K562 (cell line): ENCODE measurements at regions not wholly inside any gene's neighbourhood (a gene's known extent, or its start where the extent isn't known, plus 50 kb on each side); places are given as distances from the start of the nearest gene placed in this dataset.

ENCODE experiments used
- ATAC-seq: fragments of 200-7000 bp; cut with Tn5 transposase; 3 replicates; pipeline ENCODE4 v1.9.1; 2020; ENCODE audit warnings: moderate library complexity
- BruUV-seq: library from RNA; stranded (reverse); fragments of 400-500 nt; replicated peaks from 2 replicates; lab custom pipeline; 2021; lab: Mats Ljungman, UMichigan
- CTCF ChIA-PET: fragments of 300-600 bp; formaldehyde crosslinking; extraction: SDS; loops from one replicate; lab custom pipeline; 2021; ENCODE audit warnings: low intra/inter-chr PET ratio; lab: Yijun Ruan, JAX
- POLR2A ChIA-PET: fragments of 300-600, 350-650 bp; sonication (Branson Sonifier 250); formaldehyde crosslinking; extraction: SDS; loops from one replicate; lab custom pipeline; 2021; ENCODE audit warnings: antibody characterized with exemption, inconsistent platforms; lab: Yijun Ruan, JAX
- DNase-seq, 4 experiments: peaks; one replicate each; pipeline versions ENCODE4 v3.0.0 to v3.0.0-alpha.2; 2011 to 2018; ENCODE audit warnings: low spot score in 3 of 4, mixed read lengths in 3 of 4; ENCODE audit errors: extremely low read depth in 1 of 4
- FAIRE-seq: peaks from 2 replicates; lab custom pipeline; 2011; peaks lifted over from hg19 to GRCh38; lab: Jason Lieb, UNC
- H2AFZ ChIP-seq: 2 replicates; pipeline ENCODE4 v1.6.0; 2011; ENCODE audit warnings: low read depth, low read length, control low read depth, inconsistent platforms
- H3K27ac ChIP-seq: fragments of 200-600 bp; 3 replicates; pipeline ENCODE4 v1.8.0; 2011; ENCODE audit warnings: low read depth, mild to moderate bottlenecking, control low read depth, inconsistent platforms, low read length, moderate library complexity, mixed read lengths; ENCODE audit errors: extremely low read depth
- H3K27me3 ChIP-seq, 2 experiments: fragments of 300-600 bp in 1 of 2; 2 replicates in 1 of 2; 3 replicates in 1 of 2; pipeline versions ENCODE4 v1.6.0 to v1.8.0; 2011; ENCODE audit warnings: inconsistent platforms in 2 of 2, low read length in 2 of 2, mild to moderate bottlenecking in 1 of 2, mixed read lengths in 1 of 2, moderate library complexity in 1 of 2; ENCODE audit not compliant: control insufficient read depth in 2 of 2, insufficient read depth in 2 of 2
- H3K36me3 ChIP-seq: fragments of 300-600 bp; 3 replicates; pipeline ENCODE4 v1.8.0; 2011; ENCODE audit warnings: mild to moderate bottlenecking, low read length, inconsistent platforms; ENCODE audit not compliant: control insufficient read depth, insufficient read depth
- H3K4me1 ChIP-seq, 2 experiments: fragments of 200-600 bp in 1 of 2; replicated peaks in 1 of 2; 2 replicates in 1 of 2; 3 replicates in 1 of 2; pipeline versions ENCODE4 v1.5.1 to v1.8.0; 2011; ENCODE audit warnings: inconsistent platforms in 2 of 2, low read length in 2 of 2, mild to moderate bottlenecking in 1 of 2, mixed read lengths in 1 of 2, moderate library complexity in 1 of 2; ENCODE audit not compliant: control insufficient read depth in 2 of 2, insufficient read depth in 2 of 2
- H3K4me2 ChIP-seq: 2 replicates; pipeline ENCODE4 v1.6.1; 2011; ENCODE audit warnings: low read length, control low read depth, inconsistent platforms, mixed read lengths; ENCODE audit not compliant: insufficient read depth
- H3K4me3 ChIP-seq: fragments of 200-600 bp; sonication (generic), shearing (Covaris generic); 2 replicates; pipeline ENCODE4 v1.5.1; 2016; ENCODE audit warnings: control low read depth, inconsistent platforms
- H3K79me2 ChIP-seq: fragments of 200-600 bp; 3 replicates; pipeline ENCODE4 v1.8.0; 2011; ENCODE audit warnings: low read length, inconsistent platforms; ENCODE audit not compliant: control insufficient read depth, insufficient read depth
- H3K9ac ChIP-seq, 2 experiments: 2 replicates each; pipeline versions ENCODE4 v1.6.0 to v1.6.1; 2011; ENCODE audit warnings: low read depth in 2 of 2, low read length in 2 of 2, control low read depth in 1 of 2, inconsistent platforms in 1 of 2, mild to moderate bottlenecking in 1 of 2, mixed read lengths in 1 of 2; ENCODE audit not compliant: insufficient read depth in 1 of 2
- H3K9me1 ChIP-seq: one replicate; pipeline ENCODE4 v1.6.0; 2011; ENCODE audit warnings: inconsistent platforms, mild to moderate bottlenecking, low read length, moderate library complexity; ENCODE audit not compliant: control insufficient read depth, insufficient read depth
- H3K9me3 ChIP-seq: replicated peaks from 2 replicates; pipeline ENCODE4 v1.5.1; 2011; ENCODE audit warnings: low read depth, low read length, inconsistent platforms; ENCODE audit not compliant: control insufficient read depth, insufficient read depth
- H4K20me1 ChIP-seq: replicated peaks from 2 replicates; pipeline ENCODE4 v1.6.1; 2011; ENCODE audit warnings: low read length, inconsistent platforms, mixed read lengths; ENCODE audit not compliant: control insufficient read depth, insufficient read depth
- ARID3B ChIP-seq: fragments of 250-450 bp; sonication (Bioruptor Pico); IDR thresholded peaks from 2 replicates; pipeline ENCODE4 v1.4.0; 2020; ENCODE audit warnings: borderline replicate concordance
- CHAMP1 ChIP-seq: fragments of 450-650 bp; IDR thresholded peaks from 2 replicates; pipeline ENCODE4 v1.6.1; 2016; ENCODE audit warnings: mild to moderate bottlenecking
- COPS2 ChIP-seq: fragments of 450-650 bp; conservative IDR thresholded peaks from 2 replicates; pipeline ENCODE4 v1.6.1; 2016; ENCODE audit warnings: mild to moderate bottlenecking, moderate library complexity
- CREB1 ChIP-seq, 2 experiments: sonication (generic) in 1 of 2; formaldehyde crosslinking in 1 of 2; IDR thresholded peaks; 2 replicates each; pipeline versions ENCODE4 v1.6.1 to v1.8.0; 2012 to 2022; ENCODE audit warnings: inconsistent platforms in 1 of 2, mild to moderate bottlenecking in 1 of 2, missing genetic modification reagents in 1 of 2, moderate library complexity in 1 of 2
- KDM1A ChIP-seq, 2 experiments: fragments of 450-650 bp; IDR thresholded peaks; 2 replicates each; pipeline ENCODE4 v1.6.1; 2016; ENCODE audit warnings: mild to moderate bottlenecking in 2 of 2
- NFIX ChIP-seq: fragments of 250-450 bp; sonication (Bioruptor Pico); IDR thresholded peaks from 2 replicates; pipeline ENCODE4 v1.4.0; 2020; ENCODE audit warnings: low read depth, mild to moderate bottlenecking, moderate library complexity
- PHF20 ChIP-seq: fragments of 450-650 bp; IDR thresholded peaks from 2 replicates; pipeline ENCODE4 v1.6.1; 2018; ENCODE audit not compliant: partially characterized antibody
- RBBP5 ChIP-seq: fragments of 200-600 bp; sonication (generic); IDR thresholded peaks from 2 replicates; pipeline ENCODE4 v1.6.1; 2012; ENCODE audit warnings: borderline replicate concordance, mild to moderate bottlenecking, low read length, control low read depth, inconsistent platforms; ENCODE audit not compliant: insufficient read depth, poor library complexity, severe bottlenecking
- RBM39 ChIP-seq: fragments of 200-400 bp; formaldehyde crosslinking; optimal IDR thresholded peaks from 2 replicates; pipeline ENCODE3; 2018; ENCODE audit warnings: low read depth, low read length
- SMARCA4 ChIP-seq: fragments of 450-650 bp; IDR thresholded peaks from 2 replicates; pipeline ENCODE4 v1.6.1; 2016
- TAF7 ChIP-seq: fragments of 450-650 bp; IDR thresholded peaks from 2 replicates; pipeline ENCODE4 v1.6.1; 2016; ENCODE audit warnings: missing genetic modification characterization, missing compliant biosample characterization
- TRIM24 ChIP-seq, 2 experiments: fragments of 450-650 bp; IDR thresholded peaks; 2 replicates each; pipeline ENCODE4 v1.6.1; 2016
- ZBTB26 ChIP-seq: fragments of 450-650 bp; formaldehyde crosslinking; IDR thresholded peaks from 2 replicates; pipeline ENCODE4 v1.4.0; 2022; ENCODE audit warnings: missing genetic modification characterization
- WGBS: fragments of 100-300 bp; shearing (Covaris generic); methylation state at CpG from one replicate; pipeline ENCODE4 v1.1.6; 2016; ENCODE audit warnings: low coverage, mixed read lengths; ENCODE audit not compliant: insufficient coverage; ENCODE audit errors: missing lambda C conversion rate; 5-methylcytosine and 5-hydroxymethylcytosine counted together
- in situ Hi-C: fragments of 300-500 bp; cut with MboI; formaldehyde crosslinking; loops from 4 replicates; pipeline ENCODE4 v1.15.0; 2018; ENCODE audit warnings: inconsistent platforms, mixed read lengths
- intact Hi-C: fragments of 100-400 bp; cut with micrococcal nuclease; formaldehyde crosslinking; loops from 2 replicates; pipeline ENCODE4 v1.14.2; 2022
- TF ChIP-seq, protein P1 (sequence below): fragments of 450-650 bp; IDR thresholded peaks from 2 replicates; pipeline ENCODE4 v1.6.1; 2017; ENCODE audit warnings: mild to moderate bottlenecking, moderate library complexity
- TF ChIP-seq, protein P2 (sequence below): sonication (generic); formaldehyde crosslinking; IDR thresholded peaks from 2 replicates; pipeline ENCODE4 v1.5.0; 2020; ENCODE audit warnings: missing genetic modification reagents

DNA sequence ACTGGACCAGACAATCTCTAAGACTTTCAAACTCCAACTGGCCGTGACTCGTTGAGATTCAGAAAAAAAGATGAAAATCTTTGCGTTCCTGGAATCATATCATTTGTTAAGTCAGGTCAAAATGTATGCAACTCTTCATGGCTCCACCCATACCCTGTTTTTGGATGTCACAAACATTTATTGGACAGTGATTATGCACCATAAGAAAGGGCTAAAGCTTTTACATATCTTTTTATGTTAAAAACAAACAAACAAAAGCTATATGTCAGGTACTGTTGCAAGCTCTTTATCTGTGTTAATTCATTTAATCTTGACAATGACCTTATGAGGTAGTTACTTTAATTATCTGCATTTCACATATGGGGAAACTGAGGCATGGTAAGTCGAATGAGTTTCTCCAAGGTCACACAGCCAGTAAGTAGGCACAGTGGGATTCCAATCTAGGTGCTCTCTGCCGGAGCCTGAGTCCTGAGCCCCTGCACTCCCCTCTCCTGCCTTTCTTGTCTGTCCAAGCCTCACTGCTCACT is 145.7 kb upstream of the MYCN start:
- no peak for DNase-seq
- no peaks in the 10 kb centered on the region for H3K9me3 ChIP-seq
- FAIRE-seq, result no peak
- H3K27me3 ChIP-seq, result peaks cover 4 to 62% of the 10 kb centered on the region in 2 experiments; a peak in 4 of 5 replicates
- in situ Hi-C loops (no loop called here), intact Hi-C loops (no loop called here)
- H3K4me2 ChIP-seq, result no peak overlapping the region
- no TSS peak for BruUV-seq
- no peak for ATAC-seq
- H4K20me1 ChIP-seq, result no peaks in the 10 kb centered on the region
- no peaks in the 10 kb centered on the region for H3K9me1 ChIP-seq
- H3K27ac ChIP-seq, result no peak overlapping the region
- no peaks in the 10 kb centered on the region for H3K36me3 ChIP-seq
- 0% methylated on average over 5 of the region's 5 CpGs for WGBS
- no peaks in the 10 kb centered on the region for H3K4me1 ChIP-seq
- H3K9ac ChIP-seq, result no peak overlapping the region
- ChIA-PET CTCF (interaction anchor here (0.6 kb wide), 1 partner anchor 157 kb away, joined by 3 read pairs; no protein-coding TSS in a partner anchor), POLR2A (interaction anchor here (0.7 to 1.4 kb wide), 6 partner anchors 8 to 39 kb away, joined by 3 to 4 read pairs (median 4); no protein-coding TSS in a partner anchor)
- no peaks in the 10 kb centered on the region for H3K79me2 ChIP-seq
- H2AFZ ChIP-seq, result no peak overlapping the region
- no peak overlapping the region for H3K4me3 ChIP-seq
- TF ChIP-seq CREB1 (IDR thresholded peaks at IDR 0.05), result no peak
- TF ChIP-seq CREB1 (CRISPR knock-in tag; IDR thresholded peaks at IDR 0.05), result no peak
- TF ChIP-seq, protein P1, sequence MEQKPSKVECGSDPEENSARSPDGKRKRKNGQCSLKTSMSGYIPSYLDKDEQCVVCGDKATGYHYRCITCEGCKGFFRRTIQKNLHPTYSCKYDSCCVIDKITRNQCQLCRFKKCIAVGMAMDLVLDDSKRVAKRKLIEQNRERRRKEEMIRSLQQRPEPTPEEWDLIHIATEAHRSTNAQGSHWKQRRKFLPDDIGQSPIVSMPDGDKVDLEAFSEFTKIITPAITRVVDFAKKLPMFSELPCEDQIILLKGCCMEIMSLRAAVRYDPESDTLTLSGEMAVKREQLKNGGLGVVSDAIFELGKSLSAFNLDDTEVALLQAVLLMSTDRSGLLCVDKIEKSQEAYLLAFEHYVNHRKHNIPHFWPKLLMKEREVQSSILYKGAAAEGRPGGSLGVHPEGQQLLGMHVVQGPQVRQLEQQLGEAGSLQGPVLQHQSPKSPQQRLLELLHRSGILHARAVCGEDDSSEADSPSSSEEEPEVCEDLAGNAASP, result no peak
- TF ChIP-seq, protein P2, sequence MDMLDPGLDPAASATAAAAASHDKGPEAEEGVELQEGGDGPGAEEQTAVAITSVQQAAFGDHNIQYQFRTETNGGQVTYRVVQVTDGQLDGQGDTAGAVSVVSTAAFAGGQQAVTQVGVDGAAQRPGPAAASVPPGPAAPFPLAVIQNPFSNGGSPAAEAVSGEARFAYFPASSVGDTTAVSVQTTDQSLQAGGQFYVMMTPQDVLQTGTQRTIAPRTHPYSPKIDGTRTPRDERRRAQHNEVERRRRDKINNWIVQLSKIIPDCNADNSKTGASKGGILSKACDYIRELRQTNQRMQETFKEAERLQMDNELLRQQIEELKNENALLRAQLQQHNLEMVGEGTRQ (CRISPR knock-in tag), result no peak
- TF ChIP-seq ARID3B (CRISPR knock-in tag), result no peak
- no peak for TF ChIP-seq ZBTB26 (CRISPR knock-in tag)
- no peak for TF ChIP-seq KDM1A (IDR thresholded peaks at IDR 0.05)
- TF ChIP-seq PHF20, result no peak
- TF ChIP-seq TAF7 (tag), result no peak
- TF ChIP-seq TRIM24 (IDR thresholded peaks at IDR 0.05), result no peak
- TF ChIP-seq SMARCA4, result no peak
- TF ChIP-seq COPS2, result no peak
- TF ChIP-seq NFIX, result no peak
- no peak for TF ChIP-seq RBM39
- TF ChIP-seq RBBP5, result no peak
- no peak for TF ChIP-seq CHAMP1
